K562 (cell line): ENCODE measurements at regions not wholly inside any gene's neighbourhood (a gene's known extent, or its start where the extent isn't known, plus 50 kb on each side); places are given as distances from the start of the nearest gene placed in this dataset.

ENCODE experiments used
- ARID1B ChIP-seq: fragments of 450-650 bp; IDR thresholded peaks from 2 replicates; pipeline ENCODE4 v1.6.1; 2016; ENCODE audit warnings: antibody characterized with exemption, mild to moderate bottlenecking, inconsistent platforms
- ATF7 ChIP-seq: fragments of 450-650 bp; IDR thresholded peaks from 2 replicates; pipeline ENCODE4 v1.7.1; 2014; ENCODE audit warnings: mild to moderate bottlenecking, moderate library complexity
- EP300 ChIP-seq: IDR thresholded peaks from 2 replicates; pipeline ENCODE4 v1.6.1; 2012; ENCODE audit warnings: low read length, improper control_type of control experiment
- ETS2 ChIP-seq: IDR thresholded peaks from 2 replicates; pipeline ENCODE4 v1.6.1; 2016; ENCODE audit warnings: borderline replicate concordance, missing genetic modification characterization, mild to moderate bottlenecking, moderate library complexity, missing compliant biosample characterization; ENCODE audit not compliant: poor library complexity, severe bottlenecking
- GABPB1 ChIP-seq: sonication (generic); formaldehyde crosslinking; IDR thresholded peaks from 2 replicates; pipeline ENCODE4 v1.8.0; 2022; ENCODE audit warnings: mild to moderate bottlenecking, missing genetic modification reagents
- MAZ ChIP-seq, 2 experiments: fragments of 450-650 bp in 1 of 2; sonication (generic) in 1 of 2; formaldehyde crosslinking; IDR thresholded peaks in 1 of 2; conservative IDR thresholded peaks in 1 of 2; 2 replicates each; pipeline versions ENCODE4 v1.4.0 to v1.5.0; 2020; ENCODE audit warnings: mild to moderate bottlenecking in 1 of 2, missing genetic modification reagents in 1 of 2
- MITF ChIP-seq: IDR thresholded peaks from 2 replicates; pipeline ENCODE4 v1.6.1; 2014; ENCODE audit warnings: antibody characterized with exemption
- RFX1 ChIP-seq: fragments of 450-650 bp; IDR thresholded peaks from 2 replicates; pipeline ENCODE4 v1.6.1; 2016; ENCODE audit warnings: mild to moderate bottlenecking, moderate library complexity
- SMARCA4 ChIP-seq: fragments of 450-650 bp; IDR thresholded peaks from 2 replicates; pipeline ENCODE4 v1.6.1; 2016
- ZNF717 ChIP-seq: fragments of 250-450 bp; sonication (Bioruptor Pico); IDR thresholded peaks from 2 replicates; pipeline ENCODE4 v1.5.0; 2021
- TF ChIP-seq, protein P1 (sequence below): fragments of 450-650 bp; conservative IDR thresholded peaks from 2 replicates; pipeline ENCODE4 v1.6.1; 2016; ENCODE audit warnings: missing genetic modification characterization, low read depth, mild to moderate bottlenecking, control low read depth, missing compliant biosample characterization

DNA sequence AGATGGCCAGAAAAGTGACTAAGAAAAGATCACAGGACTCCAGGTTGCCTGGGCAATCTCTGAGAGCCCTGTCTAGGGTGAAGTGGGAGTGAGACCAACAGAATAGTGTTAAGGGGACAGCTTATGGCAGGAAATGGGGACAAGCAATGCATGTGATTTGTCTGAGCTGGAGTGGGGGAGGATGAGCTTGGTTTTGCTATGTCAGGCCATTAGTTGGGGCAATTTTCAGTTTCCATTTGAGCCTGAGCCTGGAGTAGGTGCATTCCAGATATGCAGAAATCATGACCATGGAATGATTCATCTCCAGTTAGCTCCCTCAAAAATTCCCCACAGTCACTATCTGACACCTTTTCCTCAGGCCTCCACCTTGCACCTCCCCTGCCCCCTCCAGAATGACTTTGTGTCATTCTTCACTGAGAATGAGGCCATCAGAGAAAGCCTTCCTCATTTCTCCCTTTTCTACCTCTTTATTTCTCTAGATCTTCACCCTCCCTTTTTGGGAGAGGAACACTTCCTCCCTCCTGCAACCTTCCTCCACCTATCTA lies 150.9 kb upstream of the PLEKHG7 start (continued):
- TF ChIP-seq RFX1 (peak; percentile 15; the same call in 1 of the 2 replicates), SMARCA4 (peak; percentile 33; the same call in 1 of the 2 replicates), ZNF717 (CRISPR knock-in tag) (no peak), ETS2 (tag) (no peak), ATF7 (peak; percentile 14; the same call in 1 of the 2 replicates), ARID1B (0 out of 2 replicates have a peak, but pooled peaks have one; percentile 44), MAZ (CRISPR knock-in tag; conservative IDR thresholded peaks at IDR 0.05 in 1 of 2, IDR thresholded peaks at IDR 0.05 in 1 of 2) (0 out of 4 replicates have a peak, but pooled peaks of 1 of the 2 experiments have one; percentile 17), GABPB1 (CRISPR knock-in tag) (no peak), EP300 (0 out of 2 replicates have a peak, but pooled peaks have one; percentile 15), MITF (peak; percentile 37; the same call in 1 of the 2 replicates)
- TF ChIP-seq, protein P1, sequence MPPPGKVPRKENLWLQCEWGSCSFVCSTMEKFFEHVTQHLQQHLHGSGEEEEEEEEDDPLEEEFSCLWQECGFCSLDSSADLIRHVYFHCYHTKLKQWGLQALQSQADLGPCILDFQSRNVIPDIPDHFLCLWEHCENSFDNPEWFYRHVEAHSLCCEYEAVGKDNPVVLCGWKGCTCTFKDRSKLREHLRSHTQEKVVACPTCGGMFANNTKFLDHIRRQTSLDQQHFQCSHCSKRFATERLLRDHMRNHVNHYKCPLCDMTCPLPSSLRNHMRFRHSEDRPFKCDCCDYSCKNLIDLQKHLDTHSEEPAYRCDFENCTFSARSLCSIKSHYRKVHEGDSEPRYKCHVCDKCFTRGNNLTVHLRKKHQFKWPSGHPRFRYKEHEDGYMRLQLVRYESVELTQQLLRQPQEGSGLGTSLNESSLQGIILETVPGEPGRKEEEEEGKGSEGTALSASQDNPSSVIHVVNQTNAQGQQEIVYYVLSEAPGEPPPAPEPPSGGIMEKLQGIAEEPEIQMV (tag), result no peak
- TF ChIP-seq, all 486 proteins: peak for 22
